ENCODE measurements at regions not wholly inside any gene's neighbourhood (a gene's known extent, or its start where the extent isn't known, plus 50 kb on each side); places are given as distances from the start of the nearest gene placed in this dataset.

GRCh38 chr11:130638624-130639023, 190.2 kb downstream of the ADAMTS15 start:
- DNase-seq (ENCODE audit: low read depth) = no peak

DNA sequence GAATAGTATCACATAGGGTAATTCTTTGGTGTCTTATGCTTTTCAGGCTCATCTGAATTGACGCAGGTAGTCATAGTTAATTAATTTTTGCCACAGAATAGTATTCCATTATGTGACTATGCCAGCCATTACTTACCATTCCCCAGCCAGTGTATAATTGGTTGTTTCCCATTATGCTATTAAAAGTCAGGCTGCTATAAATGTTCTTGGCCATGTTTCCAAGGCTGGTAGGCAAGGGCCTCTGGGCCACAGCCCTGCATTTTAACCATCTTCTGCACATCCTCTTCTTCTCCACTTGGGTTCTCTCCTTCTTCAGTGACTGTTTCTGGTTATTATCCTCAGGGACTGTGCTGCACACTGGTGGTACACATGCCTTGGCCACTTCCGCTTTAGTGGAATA, 190.9 kb downstream of the ADAMTS15 start:
- DNase-seq (ENCODE audit: low read depth) = no peak

DNA sequence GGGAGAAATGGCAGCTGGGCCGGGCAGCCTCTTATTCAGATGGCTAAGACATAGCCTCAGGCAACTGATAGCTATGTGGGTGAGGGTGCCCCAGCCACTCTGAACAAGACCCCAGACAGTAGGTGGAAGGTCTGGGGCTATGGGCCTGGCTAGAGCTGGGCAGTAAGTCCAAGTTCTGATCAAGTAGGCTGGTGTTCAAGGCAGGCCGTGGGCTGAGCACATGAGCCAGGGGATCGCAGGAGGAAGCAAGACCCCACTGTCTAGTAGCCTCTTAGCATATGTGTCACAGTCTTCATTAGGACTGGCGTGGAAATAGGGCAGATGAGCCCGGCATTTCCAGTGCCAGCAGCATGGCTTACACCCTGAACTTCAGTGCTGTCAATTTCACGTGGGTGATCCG, 192.1 kb downstream of the ADAMTS15 start:
- no peak for DNase-seq (ENCODE audit: low read depth)

GRCh38 chr11:130641876-130642275, 193.4 kb downstream of the ADAMTS15 start:
- no peak for DNase-seq (ENCODE audit: low read depth)

DNA sequence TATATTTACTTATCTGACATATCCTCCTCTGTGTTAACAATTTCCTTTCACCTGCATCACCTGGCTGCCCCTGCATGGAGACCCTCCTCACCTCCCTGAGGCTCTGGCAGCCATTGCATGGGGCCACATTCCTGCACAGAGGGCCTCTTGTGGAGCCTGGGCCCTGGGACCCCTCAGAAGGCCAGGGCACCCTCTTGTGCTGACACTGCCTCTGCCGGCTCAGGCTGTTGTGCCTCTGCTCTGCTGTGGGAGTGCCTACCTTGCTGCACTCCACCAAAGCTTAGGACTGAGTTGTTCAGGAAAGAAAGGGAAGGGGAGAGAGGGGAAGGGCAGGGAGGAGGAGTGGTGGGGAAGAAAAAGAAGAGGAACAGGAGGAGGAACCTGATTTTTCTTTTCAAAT, 194.5 kb downstream of the ADAMTS15 start:
- no peak for DNase-seq (ENCODE audit: low read depth)

GRCh38 chr11:130644187-130644586, 195.7 kb downstream of the ADAMTS15 start:
- no peak for DNase-seq (ENCODE audit: low read depth)

DNA sequence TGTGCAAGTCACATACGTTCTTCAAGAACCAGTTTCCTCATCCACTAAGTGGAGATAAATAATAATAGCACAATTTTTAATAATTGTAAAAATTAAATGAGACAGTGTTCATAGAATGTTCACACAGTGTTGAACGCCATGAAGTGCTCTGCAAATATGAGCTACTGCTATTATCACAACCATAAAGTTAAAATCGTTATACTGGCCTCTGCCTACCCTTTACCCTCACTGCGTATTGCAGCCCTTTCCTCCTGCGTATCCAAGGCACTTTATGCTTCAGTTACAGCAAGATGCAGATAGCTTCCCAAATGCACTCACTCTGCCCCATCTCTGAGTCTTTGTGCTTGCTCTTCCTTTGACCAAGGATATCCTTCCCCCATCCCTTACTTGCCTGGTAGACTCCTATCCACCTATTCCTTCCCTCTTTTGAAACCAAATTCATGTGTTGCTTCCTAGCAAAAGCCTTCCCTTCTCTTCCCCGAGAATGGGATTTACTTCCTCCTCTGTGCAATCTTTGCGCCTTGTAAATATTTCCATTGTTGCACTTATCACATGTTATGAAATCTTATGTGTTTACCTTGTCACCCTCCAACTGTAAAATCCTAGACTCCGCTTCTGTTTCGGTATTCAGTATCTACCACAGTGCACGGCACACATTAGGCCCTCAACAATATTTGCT, 196.9 kb downstream of the ADAMTS15 start:
- no peak for DNase-seq (ENCODE audit: low read depth)

GRCh38 chr11:130645843-130646197, 197.4 kb downstream of the ADAMTS15 start:
- DNase-seq (ENCODE audit: low read depth) = no peak

DNA sequence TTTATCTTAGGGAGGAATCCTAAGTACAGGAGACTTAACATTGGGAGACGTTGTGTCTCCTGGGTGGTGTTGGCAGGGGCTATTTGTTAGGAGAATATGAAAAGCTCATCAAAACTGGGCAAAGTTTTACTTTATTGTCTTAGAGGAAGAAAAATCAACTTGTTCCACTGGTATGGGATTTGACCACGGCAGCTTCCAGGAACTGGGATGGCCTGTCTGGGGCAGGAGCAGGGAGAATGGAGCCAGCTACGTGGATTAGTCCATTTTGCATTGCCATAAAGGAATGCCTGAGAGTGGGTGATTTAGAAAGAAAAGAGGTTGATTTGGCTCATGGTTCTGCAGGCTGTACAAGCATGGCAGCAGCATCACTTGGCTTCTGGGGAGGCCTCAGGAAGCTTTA, 198.4 kb downstream of the ADAMTS15 start:
- no peak for DNase-seq (ENCODE audit: low read depth)

GRCh38 chr11:130647371-130647770, 198.9 kb downstream of the ADAMTS15 start:
- no peak for DNase-seq (ENCODE audit: low read depth)

- no peak for DNase-seq (ENCODE audit: low read depth)
Measured at GRCh38 chr11:130649801-130650200, 201.4 kb downstream of the ADAMTS15 start.

GRCh38 chr11:130650456-130651030, 202.1 kb downstream of the ADAMTS15 start:
- DNase-seq (ENCODE audit: low read depth) = no peak

DNA sequence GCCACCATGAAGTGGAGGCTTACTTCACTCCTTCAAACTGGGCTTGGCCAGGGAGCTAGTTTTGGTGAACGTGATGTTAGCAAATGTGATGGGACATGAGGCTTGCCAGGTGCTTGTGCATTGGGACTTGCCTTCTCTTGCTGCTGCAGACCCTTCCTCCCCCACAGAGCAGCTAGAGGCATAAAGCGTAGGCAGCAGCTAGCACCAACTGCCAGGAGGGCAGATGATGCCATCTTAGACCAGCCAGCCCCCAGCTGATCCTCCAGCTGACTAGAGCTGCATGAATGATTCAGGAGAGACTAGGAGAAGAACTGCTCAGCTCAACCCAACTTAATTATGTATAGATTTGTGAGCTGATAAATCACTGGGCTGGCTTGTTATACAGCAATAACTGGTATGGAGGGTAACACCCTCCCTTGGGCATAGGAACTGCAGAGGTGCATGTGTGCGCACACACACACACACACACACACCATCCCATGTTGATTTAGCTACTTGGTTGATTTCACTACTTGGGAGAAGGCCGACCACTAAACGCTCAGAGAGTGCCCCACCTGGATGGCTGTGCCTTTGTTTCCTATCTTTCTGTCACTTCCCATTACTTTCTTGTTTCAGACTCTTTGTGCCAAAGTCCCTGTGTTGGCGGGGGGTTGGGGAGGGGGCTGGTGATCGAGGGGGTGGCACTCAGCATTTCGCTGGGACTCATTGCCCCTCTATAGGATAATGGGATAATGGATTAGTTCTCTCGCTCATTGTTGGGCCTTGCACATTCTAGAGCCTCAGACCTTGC, 202.8 kb downstream of the ADAMTS15 start:
- DNase-seq (ENCODE audit: low read depth) = no peak

DNA sequence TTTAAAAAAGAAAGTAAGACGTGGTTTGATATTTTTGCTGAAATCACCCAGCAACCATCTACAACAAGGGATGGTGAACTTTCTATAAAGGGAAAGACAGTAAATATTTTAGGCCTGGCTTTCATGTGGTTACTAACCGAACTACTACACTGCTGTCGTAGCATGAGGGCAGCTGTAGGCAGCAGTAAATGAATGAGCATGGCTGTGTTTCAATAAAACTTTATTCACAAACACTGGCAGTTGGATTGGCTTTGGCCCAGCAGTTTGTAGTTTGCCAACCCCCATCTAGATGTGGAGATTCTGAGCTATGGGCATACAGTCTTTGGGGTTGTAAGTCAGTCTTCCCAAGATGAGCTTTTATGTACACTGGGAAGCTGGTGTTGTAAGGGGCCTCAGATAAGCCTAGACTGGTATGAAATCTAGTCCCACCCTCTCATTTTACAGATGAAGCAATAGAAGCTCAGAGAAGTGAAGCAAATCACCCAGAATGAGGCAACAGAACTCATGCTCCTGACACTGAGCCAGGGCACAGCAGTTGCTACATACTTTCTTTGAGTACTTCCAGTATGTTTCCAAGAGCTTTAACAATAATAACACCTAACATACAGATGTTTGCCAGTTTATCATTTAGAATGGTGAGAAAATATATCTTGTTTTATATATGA, 204.4 kb downstream of the ADAMTS15 start:
- DNase-seq (ENCODE audit: low read depth) = peak; percentile 45

DNA sequence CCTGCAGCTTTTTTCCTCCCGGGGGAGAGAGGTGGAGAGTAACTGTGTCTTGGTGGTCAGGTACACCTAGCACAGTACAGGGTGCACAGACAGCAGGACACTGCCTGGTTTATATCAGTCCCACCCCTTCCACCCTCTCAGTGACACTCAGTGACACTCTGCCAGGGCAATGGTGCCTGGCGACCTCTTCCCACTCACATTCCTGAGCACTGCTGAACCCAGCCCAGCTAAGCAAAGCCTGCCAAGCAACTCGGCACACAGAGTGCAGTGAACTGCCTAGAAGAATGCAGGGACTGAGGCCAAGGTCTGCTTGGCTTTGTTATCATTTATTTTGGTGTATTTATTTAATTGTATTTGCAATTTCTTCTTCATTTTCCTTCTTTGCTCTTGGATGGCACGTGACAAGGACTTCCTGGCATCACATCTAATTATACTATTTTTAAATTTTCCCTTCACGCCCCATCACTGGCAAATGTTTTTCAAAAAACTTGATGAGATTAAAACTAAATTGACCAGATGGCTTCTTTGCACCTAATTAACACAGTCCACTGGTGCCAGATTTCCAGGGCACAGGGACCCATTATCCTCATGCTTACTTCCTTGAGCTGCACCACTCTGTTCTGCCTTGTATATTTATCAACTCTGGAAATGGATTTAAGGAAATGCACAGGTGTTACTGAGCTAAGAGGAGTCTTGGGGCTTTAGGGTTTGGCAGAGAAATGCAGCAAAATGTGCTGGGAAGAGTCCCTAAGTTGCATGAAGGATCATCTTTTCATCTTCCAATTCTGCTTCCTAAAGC, 205.6 kb downstream of the ADAMTS15 start:
- no peak for DNase-seq (ENCODE audit: low read depth)

DNA sequence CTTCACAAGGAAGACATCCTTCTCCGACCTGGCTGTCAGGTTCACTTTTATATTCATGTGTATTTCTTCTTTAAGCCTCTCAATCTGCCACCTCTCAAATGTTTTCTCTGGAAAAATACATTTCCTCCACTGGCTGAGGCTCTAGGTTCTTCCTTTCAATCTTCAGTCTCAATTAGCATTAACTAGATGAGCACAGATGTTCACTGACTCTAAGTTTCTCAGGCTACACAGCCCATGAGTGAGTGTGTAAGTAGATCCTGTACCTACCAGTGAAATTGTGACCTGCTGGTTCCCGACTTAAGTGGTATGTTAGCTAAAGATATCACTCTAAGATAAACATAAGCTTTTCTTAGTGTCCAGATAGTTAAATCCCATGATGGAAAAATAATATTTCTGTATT, 206.9 kb downstream of the ADAMTS15 start:
- DNase-seq (ENCODE audit: low read depth) = no peak

GRCh38 chr11:130666781-130667251, 218.4 kb downstream of the ADAMTS15 start:
- DNase-seq (ENCODE audit: low read depth) = peak; percentile 47

DNA sequence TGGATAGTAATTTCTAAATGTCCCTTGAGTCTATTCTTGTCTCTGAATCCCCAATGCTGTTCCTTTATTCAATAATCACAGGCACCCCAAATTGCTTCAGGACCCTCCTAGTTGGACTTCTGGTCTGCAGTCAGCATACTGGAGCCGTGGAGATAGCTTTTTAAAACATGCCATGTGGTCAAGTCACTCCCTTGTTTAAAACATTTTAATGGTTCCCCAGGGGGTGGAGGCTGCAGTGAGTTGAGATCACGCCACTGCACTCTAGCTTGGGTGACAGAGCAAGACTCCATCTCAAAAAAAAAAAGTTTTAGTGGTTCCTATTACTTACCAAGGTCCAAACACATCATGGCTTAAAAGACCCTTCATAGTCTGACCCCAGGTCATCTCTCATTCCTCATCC, 220.3 kb downstream of the ADAMTS15 start:
- DNase-seq (ENCODE audit: low read depth) = peak; percentile 32

- DNase-seq (ENCODE audit: low read depth) = no peak
Measured at GRCh38 chr11:130670200-130670599, 221.8 kb downstream of the ADAMTS15 start.

DNA sequence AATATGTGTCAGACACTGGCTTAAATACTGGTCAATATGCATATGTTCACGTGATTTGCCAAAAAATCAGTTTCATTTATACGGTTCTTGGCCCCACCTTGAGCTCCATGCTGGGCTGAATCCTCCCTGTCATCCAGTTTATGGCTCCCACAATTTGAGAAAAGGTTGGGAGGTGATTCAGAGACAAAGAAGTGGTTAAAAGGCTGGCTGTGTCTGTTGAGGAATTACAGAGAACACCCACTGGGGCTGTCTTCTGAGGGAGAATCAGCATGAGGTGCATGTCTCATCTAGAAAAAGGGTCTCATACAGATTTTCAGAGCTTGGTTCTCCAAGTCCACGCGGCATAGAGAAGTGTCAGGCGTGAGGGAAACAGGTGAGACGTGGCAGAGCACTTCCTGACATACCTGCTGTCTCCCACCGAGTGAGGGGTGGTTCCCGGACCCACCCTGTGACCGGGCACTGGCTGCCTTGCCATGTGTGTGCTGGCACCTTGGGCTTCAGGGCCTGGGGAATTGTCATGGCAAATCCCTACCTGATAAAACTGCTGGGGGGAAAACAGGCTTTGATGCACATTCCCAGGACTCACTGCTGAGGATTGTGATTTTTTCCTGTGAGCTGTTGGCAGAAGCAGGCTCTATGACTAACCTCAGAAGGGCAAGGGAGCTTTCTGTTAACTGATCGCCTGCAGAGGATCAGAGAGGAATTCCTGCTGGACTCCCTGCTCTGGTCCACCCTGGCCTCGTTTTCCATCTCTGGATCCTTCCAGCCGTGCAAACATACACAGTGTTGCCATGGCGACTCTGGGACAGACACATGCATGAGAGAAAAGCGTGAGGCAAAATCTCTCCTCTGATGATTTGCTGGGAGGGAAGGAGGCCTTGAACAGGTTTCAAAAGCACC, 223.6 kb downstream of the ADAMTS15 start:
- DNase-seq (ENCODE audit: low read depth) = peak; percentile 82
